ENCODE measurements at regions not wholly inside any gene's neighbourhood (a gene's known extent, or its start where the extent isn't known, plus 50 kb on each side); places are given as distances from the start of the nearest gene placed in this dataset.
"Not testable (repeated sequence)": the region's sequence is repeated elsewhere in the genome, so short reads cannot be mapped to it uniquely, and the experiment has no call there.

DNA sequence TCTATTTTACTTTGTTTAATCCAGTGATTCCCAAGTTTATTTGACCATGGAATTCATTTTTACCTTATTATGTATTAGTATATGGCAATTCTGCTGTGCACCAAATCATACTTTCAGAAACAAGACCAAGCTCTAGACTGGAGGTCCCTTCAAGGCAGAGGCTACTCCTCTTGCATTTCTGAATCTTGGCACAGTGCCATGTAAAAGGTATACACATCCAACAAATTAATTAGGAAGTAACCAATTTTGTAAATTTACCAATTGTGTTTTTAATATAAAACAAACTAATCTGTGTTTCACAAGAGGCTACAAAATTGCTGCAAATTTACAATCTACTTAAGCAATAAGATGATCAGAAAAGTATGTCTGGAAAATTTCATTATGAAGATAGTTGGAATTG, 712.2 kb upstream of the HS3ST1 start:
- in situ Hi-C loops (cut with HindIII; ENCODE audit: low sequenced_read_pairs): no loop called here

DNA sequence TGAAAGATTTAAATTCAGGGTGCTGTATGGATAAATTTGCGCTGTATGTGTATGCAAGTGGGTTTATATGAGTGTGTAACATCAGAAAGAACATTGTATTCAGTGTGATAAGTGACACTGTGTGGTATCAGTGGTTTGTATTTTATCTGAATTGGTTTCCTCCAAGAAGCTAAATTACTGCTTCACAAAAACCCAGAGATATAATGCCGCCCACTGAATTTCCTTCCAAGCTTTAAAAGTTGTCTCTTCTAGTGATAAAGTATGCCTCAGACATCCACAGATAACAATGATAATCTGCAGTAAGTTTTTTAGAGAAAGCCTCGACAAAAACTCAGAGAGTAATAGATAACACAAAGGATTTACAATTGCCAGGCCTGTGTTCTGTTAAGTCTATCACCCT, 710.6 kb upstream of the HS3ST1 start:
- in situ Hi-C loops (cut with HindIII; ENCODE audit: low sequenced_read_pairs): no loop called here

DNA sequence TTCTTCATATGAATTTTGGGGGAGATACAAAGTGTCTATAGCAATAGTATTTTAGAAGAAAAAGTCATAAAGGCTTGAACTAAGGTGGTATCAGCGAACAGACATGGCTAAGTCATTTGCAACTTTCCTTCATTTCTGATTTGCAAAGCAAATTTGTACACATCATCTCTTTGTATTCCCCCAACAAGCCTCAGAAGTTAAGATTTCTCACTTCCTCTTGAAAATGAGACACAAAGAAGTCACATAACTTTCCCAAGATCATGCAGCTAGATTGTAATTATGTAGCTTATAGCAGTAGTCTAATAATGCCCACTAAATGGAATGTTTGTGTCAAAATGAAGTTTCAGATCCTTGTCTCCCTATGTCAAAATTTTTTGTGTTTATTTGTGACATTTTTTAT, 709.8 kb upstream of the HS3ST1 start:
- in situ Hi-C loops (cut with HindIII; ENCODE audit: low sequenced_read_pairs): no loop called here

DNA sequence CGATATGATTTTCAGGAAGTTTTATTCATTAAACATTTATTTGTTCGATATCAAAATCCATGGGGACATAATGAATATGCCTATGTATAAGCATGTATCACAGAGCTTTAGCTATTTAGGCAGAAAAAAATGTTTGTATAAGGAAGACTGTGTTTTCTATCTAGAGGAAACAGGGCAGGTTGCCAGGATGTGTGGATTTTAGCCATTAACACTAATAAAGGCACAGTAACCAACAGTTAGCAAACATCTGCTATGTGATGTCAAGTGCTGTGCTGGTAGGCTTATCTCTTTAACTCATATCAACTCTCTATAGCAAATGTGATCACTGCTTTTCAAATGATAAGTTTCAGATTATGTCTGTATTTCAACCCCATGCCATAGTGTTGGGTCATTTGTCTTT, 708.9 kb upstream of the HS3ST1 start:
- in situ Hi-C loops (cut with HindIII; ENCODE audit: low sequenced_read_pairs): no loop called here

DNA sequence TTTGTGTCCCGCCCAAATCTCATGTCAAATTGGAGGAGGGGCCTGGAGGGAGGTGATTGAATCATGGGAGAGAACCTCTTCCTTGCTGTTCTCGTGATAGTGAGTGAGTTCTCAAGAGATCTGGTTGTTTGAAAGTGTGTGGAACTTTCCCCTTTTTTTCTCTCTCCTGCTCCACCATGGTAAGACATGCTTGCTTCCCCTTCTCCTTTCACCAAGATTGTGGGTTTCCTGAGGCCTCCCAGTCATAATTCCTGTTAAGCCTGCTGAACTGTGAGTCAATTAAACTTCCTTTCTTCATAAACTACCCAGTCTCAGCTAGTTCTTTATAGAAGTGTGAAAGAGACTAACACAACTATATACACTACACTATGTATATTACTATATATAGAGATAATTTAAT, 697.8 kb upstream of the HS3ST1 start:
- in situ Hi-C loops (cut with HindIII; ENCODE audit: low sequenced_read_pairs): no loop called here

GRCh38 chr4:12124138-12124537, 695.4 kb upstream of the HS3ST1 start:
- in situ Hi-C loops (cut with HindIII; ENCODE audit: low sequenced_read_pairs): no loop called here

DNA sequence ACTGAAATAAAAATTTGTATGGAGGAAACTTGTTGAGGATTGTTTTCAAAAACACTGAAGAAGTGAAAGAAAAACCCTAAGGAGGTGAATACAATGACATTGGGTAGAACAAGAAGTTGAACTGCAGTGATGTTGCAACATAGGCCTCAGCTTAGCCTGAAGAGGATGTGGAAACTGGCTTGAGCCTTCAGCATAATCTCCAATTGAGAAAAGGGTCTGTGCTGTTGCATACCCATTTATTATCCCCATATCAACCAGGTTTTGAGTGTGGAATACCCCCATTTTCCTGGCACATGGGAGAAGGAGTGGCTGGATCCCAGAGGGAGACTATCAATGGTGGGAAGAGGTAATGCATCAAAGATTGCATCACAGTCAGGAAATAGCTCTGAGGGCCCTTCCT, 695.0 kb upstream of the HS3ST1 start:
- in situ Hi-C loops (cut with HindIII; ENCODE audit: low sequenced_read_pairs): no loop called here

DNA sequence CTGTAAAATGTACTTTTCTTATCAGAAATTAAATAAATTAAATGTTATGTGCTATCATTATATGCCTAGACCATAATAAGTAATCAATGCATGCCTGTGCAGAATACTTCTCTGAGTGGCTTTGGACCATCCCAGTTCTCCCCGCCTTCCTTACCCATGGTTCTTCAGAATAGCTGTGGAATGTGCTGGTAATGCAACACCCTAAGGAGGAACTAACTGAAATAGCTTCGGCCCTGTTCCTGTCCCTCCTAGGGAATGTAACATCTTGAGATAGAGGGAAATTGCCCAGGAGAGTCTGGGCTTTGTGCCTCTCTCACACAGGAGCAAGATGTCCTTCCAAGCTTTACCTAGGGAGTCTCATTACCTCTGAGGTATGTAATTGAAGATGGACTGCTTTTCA, 693.6 kb upstream of the HS3ST1 start:
- in situ Hi-C loops (cut with HindIII; ENCODE audit: low sequenced_read_pairs): no loop called here

DNA sequence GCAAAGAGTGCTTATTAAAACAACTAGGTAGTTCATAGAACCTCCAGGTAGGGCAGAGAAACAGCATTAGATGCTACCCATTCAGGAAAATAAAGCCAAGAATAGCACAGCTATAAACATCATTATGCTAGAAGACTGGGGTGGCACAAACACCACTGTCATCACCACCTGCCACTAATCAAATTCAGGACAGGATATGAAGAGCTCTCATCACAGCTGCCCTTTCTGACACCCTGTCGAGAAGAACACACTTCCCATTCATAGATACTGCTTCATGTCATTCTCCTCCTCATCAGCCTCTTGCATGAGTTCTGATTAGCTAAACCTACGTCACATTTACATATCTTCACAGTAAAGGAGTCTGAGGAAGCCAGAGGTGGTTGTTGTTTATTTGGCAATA, 692.3 kb upstream of the HS3ST1 start:
- in situ Hi-C loops (cut with HindIII; ENCODE audit: low sequenced_read_pairs): no loop called here

DNA sequence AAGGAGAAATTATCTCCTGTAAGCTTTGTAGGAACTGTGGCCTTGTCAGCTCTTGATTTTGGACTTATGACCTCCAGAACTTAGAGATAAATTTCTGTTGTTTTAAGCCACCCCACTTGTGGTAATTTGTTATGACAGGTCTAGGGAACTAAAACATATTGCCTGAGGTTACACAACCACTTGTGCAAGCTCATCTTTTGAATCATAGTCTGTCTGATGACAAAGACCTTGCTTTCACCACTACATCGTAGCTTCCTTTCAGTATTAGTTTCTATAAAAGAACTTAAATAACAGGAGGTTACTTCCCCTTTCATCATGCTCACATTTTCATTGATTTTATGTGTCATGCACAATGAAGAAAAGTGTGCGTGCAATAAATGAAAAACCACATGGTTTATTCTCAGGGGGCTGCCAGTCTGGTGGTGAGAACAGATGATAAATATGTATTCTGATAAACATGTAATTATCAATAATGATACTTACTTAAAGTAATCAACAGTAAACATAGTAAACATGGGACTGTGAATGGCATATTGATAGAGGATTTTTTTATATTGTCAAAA, 690.0 kb upstream of the HS3ST1 start:
- in situ Hi-C loops (cut with HindIII; ENCODE audit: low sequenced_read_pairs): no loop called here

DNA sequence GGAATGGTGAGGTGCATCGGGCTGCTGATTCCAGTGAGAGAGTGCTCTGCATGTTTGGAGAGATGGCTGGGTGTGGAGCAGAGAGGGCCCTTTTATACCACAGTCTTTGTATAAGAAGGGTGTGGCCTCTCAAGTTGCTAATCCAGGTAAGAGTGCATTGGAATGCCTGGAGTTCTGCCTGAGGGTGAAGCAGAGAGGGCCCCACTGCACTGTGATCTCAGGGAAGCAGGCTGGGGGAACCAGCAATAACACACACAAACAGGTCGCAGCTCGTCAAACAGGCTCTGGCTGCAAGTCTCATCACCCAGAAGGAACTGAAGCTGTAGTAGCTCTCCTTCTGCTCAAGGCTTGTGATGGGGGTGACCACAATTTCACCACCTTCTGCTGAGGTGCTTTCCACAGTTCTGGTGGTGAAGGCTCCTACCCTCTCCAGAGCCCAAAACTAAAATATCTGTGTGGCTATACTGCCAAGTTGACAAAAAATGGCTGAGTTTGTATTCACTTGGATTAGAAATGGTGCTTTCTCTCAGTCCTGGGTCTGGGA, 687.4 kb upstream of the HS3ST1 start:
- in situ Hi-C loops (cut with HindIII; ENCODE audit: low sequenced_read_pairs): no loop called here

- in situ Hi-C loops (cut with HindIII; ENCODE audit: low sequenced_read_pairs): no loop called here
These were observed 681.9 kb upstream of the HS3ST1 start for GRCh38 chr4:12110627-12111026.

- in situ Hi-C loops (cut with HindIII; ENCODE audit: low sequenced_read_pairs): not testable (repeated sequence)
These were observed 680.4 kb upstream of the HS3ST1 start for GRCh38 chr4:12109056-12109455.

- in situ Hi-C loops (cut with HindIII; ENCODE audit: low sequenced_read_pairs): no loop called here
These were observed 676.8 kb upstream of the HS3ST1 start for GRCh38 chr4:12105519-12105918.

GRCh38 chr4:12089920-12090319, 661.2 kb upstream of the HS3ST1 start:
- in situ Hi-C loops (cut with HindIII; ENCODE audit: low sequenced_read_pairs): not testable (repeated sequence)

DNA sequence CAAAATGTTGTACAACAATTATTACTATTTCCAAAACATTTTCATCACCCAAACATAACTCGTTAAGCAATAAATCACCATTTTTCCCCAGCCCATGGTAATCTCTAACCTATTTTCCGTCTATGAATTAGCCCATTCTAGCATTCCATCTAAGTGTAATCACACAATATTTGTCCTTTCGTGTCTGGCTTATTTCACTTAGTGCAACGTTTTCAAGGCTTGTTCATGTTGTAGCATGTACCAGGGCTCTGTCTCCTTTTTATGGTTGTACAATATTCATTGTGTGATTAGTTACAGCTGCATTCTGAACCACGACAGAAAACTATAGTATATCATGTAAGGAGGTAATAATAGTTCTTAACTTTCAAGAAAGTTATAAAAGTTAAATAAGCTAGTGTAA, 656.0 kb upstream of the HS3ST1 start:
- in situ Hi-C loops (cut with HindIII; ENCODE audit: low sequenced_read_pairs): no loop called here

DNA sequence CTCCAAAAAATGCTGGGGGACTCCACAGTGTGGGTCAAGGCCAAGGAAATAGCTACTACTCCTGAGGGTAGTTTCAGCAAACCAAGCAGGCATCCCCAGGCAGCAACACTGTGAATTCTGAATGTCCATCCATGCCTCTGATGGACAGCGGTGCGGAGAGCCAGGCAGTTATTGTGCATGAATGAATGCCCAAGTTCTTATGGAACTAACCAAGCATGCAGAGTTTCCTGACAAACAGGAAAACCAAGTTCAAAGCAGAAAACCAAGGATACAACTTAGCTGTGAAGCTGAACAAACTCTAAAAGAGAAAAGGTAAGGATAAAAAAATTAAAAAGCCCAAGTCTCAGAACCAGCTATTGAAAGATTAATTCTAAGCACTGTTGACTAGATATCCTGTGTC, 642.6 kb upstream of the HS3ST1 start:
- in situ Hi-C loops (cut with HindIII; ENCODE audit: low sequenced_read_pairs): no loop called here

DNA sequence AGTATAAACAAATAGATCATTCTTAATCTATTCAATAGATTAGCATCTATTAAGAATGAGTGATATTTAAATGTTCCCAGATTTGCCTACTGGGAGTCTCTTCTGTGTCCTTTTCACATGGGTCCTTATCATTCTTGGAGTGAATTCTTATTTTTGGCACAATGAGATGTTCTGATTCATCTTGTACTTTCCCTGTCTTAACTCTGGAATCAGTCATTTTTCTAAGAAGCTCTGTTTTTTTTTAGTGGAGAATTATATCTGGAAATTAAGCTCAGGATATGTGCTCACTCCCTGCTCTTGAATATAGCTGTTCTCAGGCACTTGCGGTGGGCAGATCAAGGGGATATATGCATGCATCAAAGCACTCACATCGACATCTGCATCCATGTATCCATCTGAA, 625.3 kb upstream of the HS3ST1 start:
- in situ Hi-C loops (cut with HindIII; ENCODE audit: low sequenced_read_pairs): no loop called here

DNA sequence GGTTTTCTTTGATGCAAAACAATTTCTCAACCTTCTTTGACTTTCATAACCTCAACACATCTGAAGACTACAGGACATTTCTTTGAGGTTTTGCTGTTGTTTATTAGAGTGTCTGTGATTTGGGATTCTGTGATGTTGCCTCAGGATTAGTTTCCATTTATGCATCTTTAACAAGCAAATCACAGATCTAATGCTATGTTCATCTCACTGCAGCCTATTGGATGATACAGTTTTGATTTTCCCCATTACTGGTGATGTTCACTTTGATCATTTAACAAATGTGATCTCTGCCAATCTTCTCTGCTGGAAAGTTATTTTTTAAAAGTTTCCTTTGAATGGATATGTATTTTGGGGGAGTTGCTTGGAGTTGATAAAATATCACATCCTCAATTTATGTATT, 624.9 kb upstream of the HS3ST1 start:
- in situ Hi-C loops (cut with HindIII; ENCODE audit: low sequenced_read_pairs): no loop called here

GRCh38 chr4:12050357-12050756, 621.7 kb upstream of the HS3ST1 start:
- in situ Hi-C loops (cut with HindIII; ENCODE audit: low sequenced_read_pairs): no loop called here

GRCh38 chr4:12042818-12043217, 614.1 kb upstream of the HS3ST1 start:
- in situ Hi-C loops (cut with HindIII; ENCODE audit: low sequenced_read_pairs): no loop called here

- in situ Hi-C loops (cut with HindIII; ENCODE audit: low sequenced_read_pairs): no loop called here
These were observed 613.1 kb upstream of the HS3ST1 start for GRCh38 chr4:12041828-12042227.

GRCh38 chr4:12036450-12036849, 607.8 kb upstream of the HS3ST1 start:
- in situ Hi-C loops (cut with HindIII; ENCODE audit: low sequenced_read_pairs): no loop called here
